C4-2B (cell line): ENCODE measurements at regions not wholly inside any gene's neighbourhood (a gene's known extent, or its start where the extent isn't known, plus 50 kb on each side); places are given as distances from the start of the nearest gene placed in this dataset.

Experiments used
- ZFX ChIP-seq: fragments of 450-650 bp; IDR thresholded peaks from 2 replicates; pipeline ENCODE4 v1.6.1; 2017
- TF ChIP-seq, protein P1 (sequence below): fragments of 450-650 bp; conservative IDR thresholded peaks from 2 replicates; pipeline ENCODE4 v1.5.1; 2017; ENCODE audit warnings: mild to moderate bottlenecking

DNA sequence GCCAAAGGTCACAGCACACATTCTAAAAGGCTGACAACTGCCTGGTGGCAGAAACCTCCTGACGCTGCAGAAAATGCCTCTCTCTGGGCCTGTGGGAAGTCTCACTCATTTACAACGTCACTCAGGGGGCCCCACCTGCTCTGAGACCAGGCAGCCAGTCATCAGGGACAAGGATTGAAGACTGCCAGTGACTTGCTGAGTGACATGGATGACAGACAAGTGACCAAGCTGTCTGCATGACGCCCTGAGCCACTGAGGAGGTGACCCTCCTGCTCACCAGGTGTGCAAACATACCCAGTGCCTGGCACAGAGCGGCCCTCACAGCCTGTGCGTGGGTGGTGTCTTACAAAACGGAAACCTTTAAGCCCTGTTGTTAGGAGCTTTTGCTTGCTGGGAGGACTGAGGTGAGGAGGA lies 392.4 kb downstream of the TNS1 start:
- TF ChIP-seq, protein P1, sequence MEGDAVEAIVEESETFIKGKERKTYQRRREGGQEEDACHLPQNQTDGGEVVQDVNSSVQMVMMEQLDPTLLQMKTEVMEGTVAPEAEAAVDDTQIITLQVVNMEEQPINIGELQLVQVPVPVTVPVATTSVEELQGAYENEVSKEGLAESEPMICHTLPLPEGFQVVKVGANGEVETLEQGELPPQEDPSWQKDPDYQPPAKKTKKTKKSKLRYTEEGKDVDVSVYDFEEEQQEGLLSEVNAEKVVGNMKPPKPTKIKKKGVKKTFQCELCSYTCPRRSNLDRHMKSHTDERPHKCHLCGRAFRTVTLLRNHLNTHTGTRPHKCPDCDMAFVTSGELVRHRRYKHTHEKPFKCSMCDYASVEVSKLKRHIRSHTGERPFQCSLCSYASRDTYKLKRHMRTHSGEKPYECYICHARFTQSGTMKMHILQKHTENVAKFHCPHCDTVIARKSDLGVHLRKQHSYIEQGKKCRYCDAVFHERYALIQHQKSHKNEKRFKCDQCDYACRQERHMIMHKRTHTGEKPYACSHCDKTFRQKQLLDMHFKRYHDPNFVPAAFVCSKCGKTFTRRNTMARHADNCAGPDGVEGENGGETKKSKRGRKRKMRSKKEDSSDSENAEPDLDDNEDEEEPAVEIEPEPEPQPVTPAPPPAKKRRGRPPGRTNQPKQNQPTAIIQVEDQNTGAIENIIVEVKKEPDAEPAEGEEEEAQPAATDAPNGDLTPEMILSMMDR, result no peak
- no peak for TF ChIP-seq ZFX
